Memory B cell (primary cell): ENCODE measurements at regions not wholly inside any gene's neighbourhood (a gene's known extent, or its start where the extent isn't known, plus 50 kb on each side); places are given as distances from the start of the nearest gene placed in this dataset.

ENCODE experiments used
- ATAC-seq: fragments of 150-1000 bp; cut with Tn5 transposase; 2 replicates; pipeline ENCODE4 v1.10.0; 2021; ENCODE audit warnings: low read depth, mild to moderate bottlenecking, moderate library complexity
- DNase-seq, 2 donors: peaks; one replicate each; pipeline ENCODE4 v3.0.0; 2022; ENCODE audit warnings: low spot score in 2 of 2
- H3K27ac Mint-ChIP-seq: one replicate; pipeline ENCODE4 v1.8.0; 2022; ENCODE audit warnings: mild to moderate bottlenecking, moderate library complexity, mixed read lengths
- H3K27me3 Mint-ChIP-seq: one replicate; pipeline ENCODE4 v1.8.0; 2022; ENCODE audit warnings: mixed read lengths
- H3K36me3 Mint-ChIP-seq: one replicate; pipeline ENCODE4 v1.8.0; 2022; ENCODE audit warnings: mild to moderate bottlenecking, mixed read lengths
- H3K4me1 Mint-ChIP-seq: one replicate; pipeline ENCODE4 v1.8.0; 2022; ENCODE audit warnings: mixed read lengths
- H3K4me3 Mint-ChIP-seq: one replicate; pipeline ENCODE4 v1.8.0; 2022; ENCODE audit warnings: mild to moderate bottlenecking, moderate library complexity, mixed read lengths
- H3K9me3 Mint-ChIP-seq: one replicate; pipeline ENCODE4 v1.8.0; 2022; ENCODE audit warnings: mixed read lengths

GRCh38 chr16:86965331-86965730 is 351.9 kb downstream of the C16orf95 start:
- H3K27ac Mint-ChIP-seq: no peak overlapping the region
- ATAC-seq (no peak), DNase-seq (no peak)
- H3K4me1 Mint-ChIP-seq: no peaks in the 10 kb centered on the region
- no peaks in the 10 kb centered on the region for H3K27me3 Mint-ChIP-seq
- no peak overlapping the region for H3K4me3 Mint-ChIP-seq
- H3K9me3 Mint-ChIP-seq: no peaks in the 10 kb centered on the region
- H3K36me3 Mint-ChIP-seq: no peaks in the 10 kb centered on the region

- no peaks in the 10 kb centered on the region for H3K9me3 Mint-ChIP-seq
- DNase-seq: no peak
- H3K4me3 Mint-ChIP-seq: no peak overlapping the region
- no peaks in the 10 kb centered on the region for H3K4me1 Mint-ChIP-seq
- H3K27ac Mint-ChIP-seq: no peak overlapping the region
- H3K27me3 Mint-ChIP-seq: no peaks in the 10 kb centered on the region
- H3K36me3 Mint-ChIP-seq: no peaks in the 10 kb centered on the region
- no peak for ATAC-seq
These were observed 351.2 kb downstream of the C16orf95 start for GRCh38 chr16:86965840-86966550.

- Mint-ChIP-seq H3K27ac (no peak overlapping the region), H3K4me1 (no peaks in the 10 kb centered on the region), H3K4me3 (no peak overlapping the region), H3K9me3 (no peaks in the 10 kb centered on the region), H3K36me3 (no peaks in the 10 kb centered on the region), H3K27me3 (peaks cover under 1% of the 10 kb centered on the region)
- DNase-seq: no peak
- no peak for ATAC-seq
These were observed 350.4 kb downstream of the C16orf95 start for GRCh38 chr16:86966777-86967176.

- no peaks in the 10 kb centered on the region for H3K4me1 Mint-ChIP-seq
- H3K36me3 Mint-ChIP-seq: no peaks in the 10 kb centered on the region
- H3K9me3 Mint-ChIP-seq: peaks cover 2% of the 10 kb centered on the region
- DNase-seq (no peak), ATAC-seq (no peak)
- H3K4me3 Mint-ChIP-seq: no peak overlapping the region
- peaks cover 9% of the 10 kb centered on the region for H3K27me3 Mint-ChIP-seq
- H3K27ac Mint-ChIP-seq: no peak overlapping the region
These were observed 348.3 kb downstream of the C16orf95 start for GRCh38 chr16:86968866-86969265.

- DNase-seq: no peak
- no peak overlapping the region for H3K27ac Mint-ChIP-seq
- no peak overlapping the region for H3K4me3 Mint-ChIP-seq
- H3K9me3 Mint-ChIP-seq: peaks cover 2% of the 10 kb centered on the region
- H3K36me3 Mint-ChIP-seq: no peaks in the 10 kb centered on the region
- ATAC-seq: no peak
- peaks cover 9% of the 10 kb centered on the region for H3K27me3 Mint-ChIP-seq
- no peaks in the 10 kb centered on the region for H3K4me1 Mint-ChIP-seq
These were observed 347.5 kb downstream of the C16orf95 start for GRCh38 chr16:86969716-86970115.

- no peak overlapping the region for H3K4me3 Mint-ChIP-seq
- ATAC-seq: no peak
- no peak for DNase-seq
- no peak overlapping the region for H3K27ac Mint-ChIP-seq
- no peaks in the 10 kb centered on the region for H3K36me3 Mint-ChIP-seq
- peaks cover 9% of the 10 kb centered on the region for H3K27me3 Mint-ChIP-seq
- H3K4me1 Mint-ChIP-seq: no peaks in the 10 kb centered on the region
- H3K9me3 Mint-ChIP-seq: peaks cover 3% of the 10 kb centered on the region
These were observed 346.9 kb downstream of the C16orf95 start for GRCh38 chr16:86970279-86970678.

- Mint-ChIP-seq H3K36me3 (no peaks in the 10 kb centered on the region), H3K27ac (no peak overlapping the region), H3K4me1 (no peaks in the 10 kb centered on the region), H3K4me3 (no peak overlapping the region), H3K27me3 (peaks cover 9% of the 10 kb centered on the region), H3K9me3 (peaks cover 3% of the 10 kb centered on the region)
- no peak for DNase-seq
- no peak for ATAC-seq
These were observed 346.5 kb downstream of the C16orf95 start for GRCh38 chr16:86970726-86971125.

GRCh38 chr16:86971251-86971650 is 345.9 kb downstream of the C16orf95 start:
- H3K36me3 Mint-ChIP-seq: no peaks in the 10 kb centered on the region
- H3K4me1 Mint-ChIP-seq: no peaks in the 10 kb centered on the region
- H3K4me3 Mint-ChIP-seq: no peak overlapping the region
- H3K27me3 Mint-ChIP-seq: peaks cover 9% of the 10 kb centered on the region
- DNase-seq (no peak), ATAC-seq (no peak)
- no peak overlapping the region for H3K27ac Mint-ChIP-seq
- peaks cover 3% of the 10 kb centered on the region for H3K9me3 Mint-ChIP-seq

- DNase-seq (no peak), ATAC-seq (no peak)
- H3K4me3 Mint-ChIP-seq: no peak overlapping the region
- no peaks in the 10 kb centered on the region for H3K4me1 Mint-ChIP-seq
- no peak overlapping the region for H3K27ac Mint-ChIP-seq
- H3K9me3 Mint-ChIP-seq: peaks cover 3% of the 10 kb centered on the region
- no peaks in the 10 kb centered on the region for H3K36me3 Mint-ChIP-seq
- peaks cover 11% of the 10 kb centered on the region for H3K27me3 Mint-ChIP-seq
These were observed 343.1 kb downstream of the C16orf95 start for GRCh38 chr16:86974120-86974519.

- no peaks in the 10 kb centered on the region for H3K4me1 Mint-ChIP-seq
- H3K9me3 Mint-ChIP-seq: peaks cover 6% of the 10 kb centered on the region
- H3K4me3 Mint-ChIP-seq: no peak overlapping the region
- no peak overlapping the region for H3K27ac Mint-ChIP-seq
- H3K36me3 Mint-ChIP-seq: no peaks in the 10 kb centered on the region
- peaks cover 15% of the 10 kb centered on the region for H3K27me3 Mint-ChIP-seq
- ATAC-seq (no peak), DNase-seq (no peak)
These were observed 341.7 kb downstream of the C16orf95 start for GRCh38 chr16:86975445-86975844.

GRCh38 chr16:86977076-86977676 is 340.0 kb downstream of the C16orf95 start:
- no peak overlapping the region for H3K27ac Mint-ChIP-seq
- H3K4me1 Mint-ChIP-seq: no peaks in the 10 kb centered on the region

GRCh38 chr16:86978445-86979030 is 338.7 kb downstream of the C16orf95 start:
- no peak overlapping the region for H3K4me3 Mint-ChIP-seq
- ATAC-seq: no peak

More at GRCh38 chr16:86977076-86977676, 340.0 kb downstream of the C16orf95 start:
- H3K27me3 Mint-ChIP-seq: peaks cover 12% of the 10 kb centered on the region
- ATAC-seq: no peak
- no peaks in the 10 kb centered on the region for H3K36me3 Mint-ChIP-seq
- peaks cover 5% of the 10 kb centered on the region for H3K9me3 Mint-ChIP-seq
- DNase-seq: no peak
- no peak overlapping the region for H3K4me3 Mint-ChIP-seq

GRCh38 chr16:86979061-86979460 is 338.1 kb downstream of the C16orf95 start:
- ATAC-seq (no peak), DNase-seq (no peak)
- H3K9me3 Mint-ChIP-seq: peaks cover 4% of the 10 kb centered on the region
- no peaks in the 10 kb centered on the region for H3K36me3 Mint-ChIP-seq
- H3K27ac Mint-ChIP-seq: no peak overlapping the region
- no peaks in the 10 kb centered on the region for H3K4me1 Mint-ChIP-seq
- no peak overlapping the region for H3K4me3 Mint-ChIP-seq
- peaks cover 6% of the 10 kb centered on the region for H3K27me3 Mint-ChIP-seq

More at GRCh38 chr16:86978445-86979030, 338.7 kb downstream of the C16orf95 start:
- Mint-ChIP-seq H3K4me1 (no peaks in the 10 kb centered on the region), H3K36me3 (no peaks in the 10 kb centered on the region), H3K27ac (no peak overlapping the region), H3K27me3 (peaks cover 6% of the 10 kb centered on the region), H3K9me3 (peaks cover 4% of the 10 kb centered on the region)
- DNase-seq: no peak

GRCh38 chr16:86979984-86980553 is 337.1 kb downstream of the C16orf95 start:
- Mint-ChIP-seq H3K27me3 (peaks cover 6% of the 10 kb centered on the region), H3K9me3 (peaks cover 4% of the 10 kb centered on the region), H3K4me1 (no peaks in the 10 kb centered on the region), H3K4me3 (no peak overlapping the region), H3K36me3 (no peaks in the 10 kb centered on the region), H3K27ac (no peak overlapping the region)
- DNase-seq (no peak), ATAC-seq (no peak)
